ENCODE measurements at regions not wholly inside any gene's neighbourhood (a gene's known extent, or its start where the extent isn't known, plus 50 kb on each side); places are given as distances from the start of the nearest gene placed in this dataset.

DNA sequence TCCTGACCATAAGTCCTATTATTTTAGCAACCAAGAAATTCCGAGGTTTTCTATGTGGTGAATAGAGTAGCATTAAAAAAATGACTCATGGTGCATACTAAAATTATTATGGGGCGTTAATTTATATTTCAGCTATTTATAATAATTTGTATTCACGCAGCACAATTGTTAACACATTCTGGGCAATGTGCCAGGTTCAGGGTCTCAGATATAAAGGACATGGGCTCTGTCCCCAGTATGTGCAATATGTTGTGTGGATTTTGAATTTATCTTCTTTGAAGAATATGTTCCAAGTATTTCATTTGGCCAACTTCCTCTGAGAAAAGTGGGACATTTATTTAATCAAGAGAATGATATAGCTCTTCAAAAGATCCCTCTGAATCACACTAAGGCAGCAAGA lies 1434.7 kb upstream of the PRR20A start:
- DNase-seq (ENCODE audit: low spot score) (no peak), ATAC-seq (no peak)
- Mint-ChIP-seq H3K27ac (no peak overlapping the region), H3K27me3 (no peaks in the 10 kb centered on the region), H3K4me3 (no peak overlapping the region), H3K36me3 (no peaks in the 10 kb centered on the region), H3K4me1 (ENCODE audit: low read depth in 2 of 2) (no peaks in the 10 kb centered on the region), H3K9me3 (peaks cover 10% of the 10 kb centered on the region)

- H3K27me3 Mint-ChIP-seq: no peaks in the 10 kb centered on the region
- H3K36me3 Mint-ChIP-seq: peaks cover 5% of the 10 kb centered on the region
- no peak overlapping the region for H3K27ac Mint-ChIP-seq
- ATAC-seq: no peak
- no peaks in the 10 kb centered on the region for H3K4me1 Mint-ChIP-seq (ENCODE audit: low read depth in 2 of 2)
- no peak for DNase-seq (ENCODE audit: low spot score)
- H3K4me3 Mint-ChIP-seq: no peak overlapping the region
- peaks cover 26% of the 10 kb centered on the region for H3K9me3 Mint-ChIP-seq
Measured at GRCh38 chr13:55714120-55714519, 1426.6 kb upstream of the PRR20A start.

DNA sequence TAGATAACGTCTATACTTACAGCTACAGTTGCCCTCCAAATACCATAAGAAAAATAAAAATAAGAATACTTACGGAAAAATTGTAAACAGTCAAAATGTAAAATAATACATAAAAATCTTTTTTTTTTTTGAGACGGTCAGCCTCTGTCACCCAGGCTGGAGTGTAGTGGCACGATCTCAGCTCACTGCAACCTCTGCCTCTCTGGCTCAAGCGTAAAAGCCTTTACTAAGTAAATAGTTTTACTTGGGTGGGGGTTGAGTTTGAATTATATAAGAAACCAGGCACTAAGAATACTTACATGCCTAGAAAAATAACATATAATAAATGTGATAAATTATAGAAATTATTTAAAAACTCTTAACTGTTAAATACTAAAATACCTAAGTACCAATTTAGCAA lies 1413.0 kb upstream of the PRR20A start:
- Mint-ChIP-seq H3K4me1 (ENCODE audit: low read depth in 2 of 2) (no peaks in the 10 kb centered on the region), H3K27me3 (no peaks in the 10 kb centered on the region), H3K4me3 (no peak overlapping the region), H3K27ac (no peak overlapping the region), H3K36me3 (no peaks in the 10 kb centered on the region), H3K9me3 (peaks cover 20% of the 10 kb centered on the region)
- DNase-seq (ENCODE audit: low spot score) (no peak), ATAC-seq (no peak)

GRCh38 chr13:55728247-55728646 lies 1412.5 kb upstream of the PRR20A start:
- Mint-ChIP-seq H3K4me1 (ENCODE audit: low read depth in 2 of 2) (no peaks in the 10 kb centered on the region), H3K9me3 (peaks cover 23% of the 10 kb centered on the region), H3K27ac (no peak overlapping the region), H3K36me3 (peaks cover 4% of the 10 kb centered on the region), H3K27me3 (no peaks in the 10 kb centered on the region), H3K4me3 (no peak overlapping the region)
- DNase-seq (ENCODE audit: low spot score): no peak
- ATAC-seq: no peak

DNA sequence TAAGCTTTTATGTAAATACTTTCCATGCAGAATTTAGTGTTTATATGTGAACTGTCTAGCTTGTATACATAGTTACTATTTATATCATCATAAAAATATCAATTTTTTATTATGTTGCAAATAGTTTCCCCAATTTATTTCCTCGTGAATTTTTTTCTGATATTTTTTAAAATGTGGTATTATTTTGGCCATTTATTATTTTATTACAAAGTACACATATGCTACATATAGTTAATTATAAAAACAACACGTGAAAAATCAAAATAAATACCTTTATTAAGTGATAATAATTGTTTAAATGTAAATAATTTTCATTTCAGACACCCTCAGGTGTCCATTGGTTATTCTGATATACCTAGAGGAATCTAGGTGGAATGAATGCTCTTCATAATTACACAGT lies 1394.9 kb upstream of the PRR20A start:
- ATAC-seq: no peak
- H3K27ac Mint-ChIP-seq: no peak overlapping the region
- no peaks in the 10 kb centered on the region for H3K36me3 Mint-ChIP-seq
- no peak for DNase-seq (ENCODE audit: low spot score)
- peaks cover 10% of the 10 kb centered on the region for H3K9me3 Mint-ChIP-seq
- no peaks in the 10 kb centered on the region for H3K27me3 Mint-ChIP-seq
- no peak overlapping the region for H3K4me3 Mint-ChIP-seq
- no peaks in the 10 kb centered on the region for H3K4me1 Mint-ChIP-seq (ENCODE audit: low read depth in 2 of 2)

DNA sequence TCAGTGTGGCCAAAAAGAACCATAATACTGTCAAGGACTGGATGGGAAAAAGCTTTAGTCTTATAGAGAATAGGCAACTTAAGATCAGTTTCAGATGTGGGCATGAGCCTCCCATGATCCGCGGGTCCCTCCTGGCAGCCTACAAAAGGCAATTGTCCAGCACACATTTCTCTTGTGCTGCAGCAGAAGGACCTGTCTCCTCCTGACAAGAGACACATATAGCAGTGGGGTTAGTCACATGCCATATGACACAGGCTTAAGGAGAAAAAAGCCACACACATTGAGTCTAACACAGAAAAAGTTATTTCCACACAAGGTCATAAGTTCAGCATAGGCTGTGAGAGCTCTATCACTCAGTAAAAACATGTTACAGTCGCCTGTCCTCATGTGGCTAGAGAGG lies 1378.7 kb upstream of the PRR20A start:
- no peaks in the 10 kb centered on the region for H3K4me1 Mint-ChIP-seq (ENCODE audit: low read depth in 2 of 2)

DNA sequence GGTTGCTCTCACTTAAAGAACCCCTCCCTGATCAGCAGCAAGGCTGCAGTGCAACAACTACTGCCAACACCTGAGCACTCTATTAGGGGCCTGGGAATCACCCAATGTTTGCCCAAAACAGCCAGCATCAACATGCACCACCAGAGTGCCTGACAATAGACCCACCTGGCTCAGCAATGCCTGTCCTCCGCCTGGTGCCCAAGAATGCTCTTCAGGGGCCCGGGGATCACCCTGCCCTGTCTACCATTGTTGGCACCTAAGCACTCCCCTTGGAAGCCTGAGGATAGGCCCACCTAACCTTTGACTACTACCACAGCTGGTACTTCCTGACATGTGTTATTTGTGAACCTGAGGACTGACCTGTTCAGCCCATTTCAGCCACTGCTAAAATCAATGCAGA lies 1363.1 kb upstream of the PRR20A start:
- H3K4me3 Mint-ChIP-seq: no peak overlapping the region

More for the DNA sequence above, 1378.7 kb upstream of the PRR20A start:
- H3K4me3 Mint-ChIP-seq: no peak overlapping the region
- H3K27ac Mint-ChIP-seq: no peak overlapping the region
- H3K36me3 Mint-ChIP-seq: no peaks in the 10 kb centered on the region
- H3K27me3 Mint-ChIP-seq: no peaks in the 10 kb centered on the region
- ATAC-seq (no peak), DNase-seq (ENCODE audit: low spot score) (no peak)
- peaks cover 3% of the 10 kb centered on the region for H3K9me3 Mint-ChIP-seq

DNA sequence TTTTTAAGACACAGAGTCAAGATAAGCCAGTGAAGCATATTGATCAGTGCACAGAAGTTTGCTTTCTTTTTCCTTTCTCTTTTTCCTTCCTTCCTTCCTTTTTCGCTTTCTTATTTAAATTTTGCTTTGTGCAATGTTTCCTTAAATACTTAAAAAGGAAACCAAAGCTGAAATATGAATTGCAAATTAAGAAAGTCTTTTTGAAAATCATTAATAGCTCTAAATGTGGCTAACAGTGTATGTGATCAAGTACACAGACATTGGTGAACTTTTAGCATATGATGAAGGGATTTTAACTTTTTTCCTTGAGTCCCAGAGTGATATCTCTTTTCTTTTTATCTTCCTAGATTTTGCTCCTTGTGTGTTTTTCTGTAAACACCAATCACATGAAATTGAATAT lies 1356.9 kb upstream of the PRR20A start:
- DNase-seq (ENCODE audit: low spot score): no peak
- Mint-ChIP-seq H3K36me3 (peaks cover 7% of the 10 kb centered on the region), H3K4me3 (no peak overlapping the region), H3K4me1 (ENCODE audit: low read depth in 2 of 2) (no peaks in the 10 kb centered on the region), H3K9me3 (peaks cover 20% of the 10 kb centered on the region), H3K27ac (no peak overlapping the region), H3K27me3 (no peaks in the 10 kb centered on the region)
- no peak for ATAC-seq

More for the DNA sequence above, 1363.1 kb upstream of the PRR20A start:
- no peak for DNase-seq (ENCODE audit: low spot score)
- Mint-ChIP-seq H3K9me3 (peaks cover 29% of the 10 kb centered on the region), H3K4me1 (ENCODE audit: low read depth in 2 of 2) (no peaks in the 10 kb centered on the region), H3K27ac (no peak overlapping the region), H3K36me3 (peaks cover 8% of the 10 kb centered on the region), H3K27me3 (no peaks in the 10 kb centered on the region)
- no peak for ATAC-seq

DNA sequence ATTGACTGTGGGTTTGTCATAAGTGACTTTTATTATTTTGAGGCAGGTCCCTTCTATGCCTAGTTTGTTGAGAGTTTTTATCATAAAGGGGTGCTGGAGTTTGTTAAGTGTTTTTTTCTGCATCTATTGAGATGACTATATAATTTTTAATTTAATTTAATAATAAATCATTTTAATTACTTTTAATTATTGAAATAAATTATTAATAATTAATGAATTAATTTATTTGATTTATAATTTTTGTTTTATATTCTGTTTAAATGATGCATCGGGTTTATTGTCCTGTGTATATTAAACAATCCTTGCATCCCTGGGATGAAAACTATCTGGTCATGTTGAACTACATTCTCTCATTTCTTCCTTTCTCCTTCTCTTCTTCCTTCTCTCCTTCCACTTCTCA lies 1352.2 kb upstream of the PRR20A start:
- no peaks in the 10 kb centered on the region for H3K4me1 Mint-ChIP-seq (ENCODE audit: low read depth in 2 of 2)
- peaks cover 18% of the 10 kb centered on the region for H3K9me3 Mint-ChIP-seq
- no peak overlapping the region for H3K27ac Mint-ChIP-seq
- no peaks in the 10 kb centered on the region for H3K27me3 Mint-ChIP-seq
- DNase-seq (ENCODE audit: low spot score) (no peak), ATAC-seq (no peak)
- H3K36me3 Mint-ChIP-seq: peaks cover 12% of the 10 kb centered on the region
- no peak overlapping the region for H3K4me3 Mint-ChIP-seq

DNA sequence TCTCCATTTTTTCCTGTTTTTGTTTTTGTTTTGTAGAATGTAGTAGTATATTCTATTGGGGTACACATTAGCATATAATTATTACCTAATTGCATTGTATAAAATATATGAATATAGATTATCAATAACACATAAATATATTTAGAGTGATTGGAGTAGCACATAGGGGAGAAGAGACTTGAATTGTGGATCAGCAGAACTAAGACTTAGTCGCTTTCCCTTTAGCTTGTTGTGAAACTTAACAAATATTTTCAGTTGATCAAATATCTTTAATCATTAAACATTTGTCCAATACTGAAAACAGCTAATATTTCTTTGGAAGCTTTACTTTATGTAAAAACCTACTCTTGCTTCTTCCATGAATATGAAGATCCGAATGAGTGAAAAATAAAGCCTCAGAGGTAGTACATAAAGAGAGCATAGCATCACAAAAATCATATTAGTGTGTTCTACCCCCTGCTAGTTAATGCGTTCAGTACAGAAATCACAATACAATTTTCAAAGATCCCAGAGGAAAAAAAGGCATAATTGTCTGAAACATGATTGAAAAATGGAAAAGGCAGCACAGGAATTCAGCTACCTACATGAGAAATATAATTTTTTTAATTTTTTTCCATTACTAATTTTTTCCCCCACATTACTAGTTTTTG lies 1348.0 kb upstream of the PRR20A start:
- DNase-seq (ENCODE audit: low spot score): no peak
- Mint-ChIP-seq H3K27me3 (no peaks in the 10 kb centered on the region), H3K36me3 (peaks cover 11% of the 10 kb centered on the region), H3K4me3 (no peak overlapping the region), H3K4me1 (ENCODE audit: low read depth in 2 of 2) (no peaks in the 10 kb centered on the region), H3K9me3 (peaks cover 15% of the 10 kb centered on the region), H3K27ac (no peak overlapping the region)
- no peak for ATAC-seq

DNA sequence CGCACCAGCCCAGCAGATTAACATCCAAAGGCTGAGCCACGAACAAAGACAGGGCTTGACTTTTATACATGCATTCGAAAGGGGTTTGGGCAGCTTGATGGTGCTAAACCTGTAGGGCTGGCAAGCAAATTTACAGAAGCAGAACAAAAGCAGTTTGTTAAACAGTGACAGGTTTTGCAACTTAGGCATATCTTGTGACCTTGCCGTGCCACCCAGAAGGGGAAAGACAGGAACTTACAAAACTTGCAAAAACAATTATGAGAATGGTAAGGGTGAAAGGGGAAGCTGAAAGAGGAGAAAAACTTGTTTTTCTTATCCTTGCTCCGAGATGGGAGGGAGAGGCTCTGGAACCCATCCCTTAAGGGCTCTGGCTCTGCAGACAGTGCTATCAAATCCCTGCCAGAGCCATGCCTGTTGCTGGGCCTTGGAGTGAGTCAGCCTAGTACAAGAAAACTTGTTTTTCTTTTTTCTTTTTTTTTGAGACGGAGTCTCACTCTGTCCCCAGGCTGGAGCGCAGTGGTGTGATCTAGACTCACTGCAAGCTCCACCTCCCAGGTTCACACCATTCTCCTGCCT lies 1325.2 kb upstream of the PRR20A start:
- no peaks in the 10 kb centered on the region for H3K27me3 Mint-ChIP-seq
- no peaks in the 10 kb centered on the region for H3K4me1 Mint-ChIP-seq (ENCODE audit: low read depth in 2 of 2)
- H3K4me3 Mint-ChIP-seq: no peak overlapping the region
- DNase-seq (ENCODE audit: low spot score) (no peak), ATAC-seq (no peak)
- H3K9me3 Mint-ChIP-seq: peaks cover 11% of the 10 kb centered on the region
- no peak overlapping the region for H3K27ac Mint-ChIP-seq
- H3K36me3 Mint-ChIP-seq: no peaks in the 10 kb centered on the region

DNA sequence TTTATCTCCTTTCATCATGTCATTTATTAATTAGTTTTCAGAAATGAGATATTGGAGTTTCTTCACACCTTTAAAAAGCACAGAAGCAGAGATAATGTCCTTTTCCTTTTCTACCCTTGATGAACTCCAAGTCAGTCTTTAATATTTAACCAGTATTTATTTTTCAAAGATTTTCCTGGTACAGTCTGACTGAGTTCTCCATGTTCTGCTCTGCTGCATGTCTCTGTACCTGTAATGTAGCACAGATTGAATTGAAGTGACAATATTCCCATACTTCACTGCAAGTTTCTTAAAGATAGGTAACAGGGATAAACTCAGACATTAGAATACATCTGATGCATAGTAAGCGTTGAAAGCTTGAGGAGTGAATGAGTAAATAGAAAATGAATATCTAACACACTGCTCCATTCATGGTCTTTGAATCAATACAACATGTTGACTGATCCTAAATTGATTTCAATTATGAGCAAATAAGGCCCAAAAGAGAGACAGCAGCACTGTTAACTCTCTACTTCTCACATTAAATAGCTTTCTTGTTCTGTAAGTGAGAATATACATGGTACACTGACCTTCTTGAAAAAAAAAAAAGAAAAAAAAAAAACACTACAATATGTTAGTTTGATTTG lies 1323.6 kb upstream of the PRR20A start:
- Mint-ChIP-seq H3K9me3 (peaks cover 15% of the 10 kb centered on the region), H3K27me3 (no peaks in the 10 kb centered on the region)
- no peak for ATAC-seq

GRCh38 chr13:55820817-55821216 lies 1319.9 kb upstream of the PRR20A start:
- Mint-ChIP-seq H3K27ac (no peak overlapping the region), H3K4me3 (no peak overlapping the region), H3K27me3 (no peaks in the 10 kb centered on the region), H3K36me3 (peaks cover 5% of the 10 kb centered on the region), H3K4me1 (ENCODE audit: low read depth in 2 of 2) (no peaks in the 10 kb centered on the region), H3K9me3 (peaks cover 11% of the 10 kb centered on the region)
- ATAC-seq (no peak), DNase-seq (ENCODE audit: low spot score) (no peak)

More for the DNA sequence above, 1323.6 kb upstream of the PRR20A start:
- Mint-ChIP-seq H3K4me3 (no peak overlapping the region), H3K4me1 (ENCODE audit: low read depth in 2 of 2) (no peaks in the 10 kb centered on the region), H3K36me3 (peaks cover 4% of the 10 kb centered on the region), H3K27ac (no peak overlapping the region)
- no peak for DNase-seq (ENCODE audit: low spot score)

GRCh38 chr13:55869648-55870047 lies 1271.1 kb upstream of the PRR20A start:
- Mint-ChIP-seq H3K27me3 (no peaks in the 10 kb centered on the region), H3K36me3 (peaks cover 11% of the 10 kb centered on the region), H3K4me3 (no peak overlapping the region), H3K9me3 (peaks cover 20% of the 10 kb centered on the region), H3K4me1 (ENCODE audit: low read depth in 2 of 2) (no peaks in the 10 kb centered on the region), H3K27ac (no peak overlapping the region)
- DNase-seq (ENCODE audit: low spot score) (no peak), ATAC-seq (no peak)

Data from natural killer cell treated with Interleukin-12 subunit alpha and Interleukin-12 subunit beta and Interleukin-15 and Interleukin-18, amount 100 ng/mL, for 72 hours (primary cell).